Cardiac muscle cell (in vitro differentiated cells and primary cell): ENCODE measurements at regions not wholly inside any gene's neighbourhood (a gene's known extent, or its start where the extent isn't known, plus 50 kb on each side); places are given as distances from the start of the nearest gene placed in this dataset.
"Not testable (repeated sequence)": the region's sequence is repeated elsewhere in the genome, so short reads cannot be mapped to it uniquely, and the experiment has no call there.

Source experiments
- DNase-seq, 2 donors: peaks; one replicate each; pipeline versions ENCODE4 v3.0.0 to v3.0.0-alpha.2; 2010 to 2017; ENCODE audit warnings: low read depth in 1 of 2, low spot score in 1 of 2
- H3K27ac ChIP-seq: fragments of 200-600 bp; sonication (generic); 2 replicates; pipeline ENCODE4 v1.5.1; 2016
- H3K27me3 ChIP-seq: fragments of 200-600 bp; sonication (generic); 2 replicates; pipeline ENCODE4 v1.6.0; 2016; ENCODE audit warnings: control low read depth
- H3K36me3 ChIP-seq: fragments of 200-600 bp; sonication (generic); 2 replicates; pipeline ENCODE4 v1.5.1; 2016; ENCODE audit warnings: control low read depth
- H3K4me1 ChIP-seq: fragments of 200-600 bp; sonication (generic); 2 replicates; pipeline ENCODE4 v1.8.1; 2017; ENCODE audit warnings: low read depth, mild to moderate bottlenecking, mixed run types
- H3K4me3 ChIP-seq: fragments of 200-600 bp; sonication (generic); 2 replicates; pipeline ENCODE4 v1.5.1; 2016; ENCODE audit warnings: mild to moderate bottlenecking
- H3K9me3 ChIP-seq: fragments of 200-600 bp; sonication (generic); 2 replicates; pipeline ENCODE4 v1.5.1; 2017; ENCODE audit warnings: low read depth, mild to moderate bottlenecking, control low read depth
- TF ChIP-seq, protein P1 (sequence below): IDR thresholded peaks from 2 replicates; pipeline ENCODE4 v1.5.1; 2012; ENCODE audit warnings: low read depth, mild to moderate bottlenecking, low read length

- no peak overlapping the region for H3K27ac ChIP-seq
- TF ChIP-seq, protein P1, sequence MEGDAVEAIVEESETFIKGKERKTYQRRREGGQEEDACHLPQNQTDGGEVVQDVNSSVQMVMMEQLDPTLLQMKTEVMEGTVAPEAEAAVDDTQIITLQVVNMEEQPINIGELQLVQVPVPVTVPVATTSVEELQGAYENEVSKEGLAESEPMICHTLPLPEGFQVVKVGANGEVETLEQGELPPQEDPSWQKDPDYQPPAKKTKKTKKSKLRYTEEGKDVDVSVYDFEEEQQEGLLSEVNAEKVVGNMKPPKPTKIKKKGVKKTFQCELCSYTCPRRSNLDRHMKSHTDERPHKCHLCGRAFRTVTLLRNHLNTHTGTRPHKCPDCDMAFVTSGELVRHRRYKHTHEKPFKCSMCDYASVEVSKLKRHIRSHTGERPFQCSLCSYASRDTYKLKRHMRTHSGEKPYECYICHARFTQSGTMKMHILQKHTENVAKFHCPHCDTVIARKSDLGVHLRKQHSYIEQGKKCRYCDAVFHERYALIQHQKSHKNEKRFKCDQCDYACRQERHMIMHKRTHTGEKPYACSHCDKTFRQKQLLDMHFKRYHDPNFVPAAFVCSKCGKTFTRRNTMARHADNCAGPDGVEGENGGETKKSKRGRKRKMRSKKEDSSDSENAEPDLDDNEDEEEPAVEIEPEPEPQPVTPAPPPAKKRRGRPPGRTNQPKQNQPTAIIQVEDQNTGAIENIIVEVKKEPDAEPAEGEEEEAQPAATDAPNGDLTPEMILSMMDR = no peak
- no peaks in the 10 kb centered on the region for H3K4me1 ChIP-seq
- H3K9me3 ChIP-seq = no peaks in the 10 kb centered on the region
- H3K36me3 ChIP-seq = no peaks in the 10 kb centered on the region
- no peak for DNase-seq
- H3K27me3 ChIP-seq = peaks cover 4% of the 10 kb centered on the region
- no peak overlapping the region for H3K4me3 ChIP-seq
Measured at GRCh38 chr7:67631476-67631875, 634.8 kb downstream of the TYW1 start.

DNA sequence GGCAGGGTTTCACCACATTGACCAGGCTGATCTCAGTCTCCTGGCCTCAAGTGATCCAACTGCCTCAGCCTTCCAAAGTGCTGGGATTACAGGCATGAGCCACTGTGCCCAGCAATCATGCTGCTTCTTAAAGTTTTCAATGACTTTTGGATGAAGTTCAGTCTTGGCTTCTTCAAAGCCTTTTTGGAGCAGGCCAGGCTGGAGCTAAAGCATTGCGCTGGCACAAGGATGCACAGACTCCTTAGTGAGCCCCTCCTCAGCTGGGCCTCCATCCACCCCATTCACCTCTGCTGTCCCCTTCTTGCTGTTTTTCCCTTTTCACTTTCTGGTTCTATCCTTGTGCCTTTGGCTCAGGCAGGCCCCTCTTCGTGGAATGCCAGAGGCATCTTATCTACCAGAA lies 638.6 kb downstream of the TYW1 start:
- Histone ChIP-seq H3K9me3 (no peaks in the 10 kb centered on the region), H3K4me3 (no peak overlapping the region), H3K36me3 (no peaks in the 10 kb centered on the region), H3K27ac (no peak overlapping the region), H3K27me3 (peaks cover 4% of the 10 kb centered on the region), H3K4me1 (no peaks in the 10 kb centered on the region)
- no peak for DNase-seq
- TF ChIP-seq, protein P1 = no peak

- Histone ChIP-seq H3K9me3 (no peaks in the 10 kb centered on the region), H3K4me3 (no peak overlapping the region)
- TF ChIP-seq, protein P1 = no peak
Measured at GRCh38 chr7:67636348-67637022, 639.9 kb downstream of the TYW1 start.

GRCh38 chr7:67637023-67637358 lies 640.4 kb downstream of the TYW1 start:
- Histone ChIP-seq H3K27me3 (peaks cover 4% of the 10 kb centered on the region), H3K36me3 (no peaks in the 10 kb centered on the region), H3K9me3 (no peaks in the 10 kb centered on the region), H3K27ac (no peak overlapping the region), H3K4me1 (no peaks in the 10 kb centered on the region), H3K4me3 (no peak overlapping the region)
- TF ChIP-seq, protein P1 = peak; percentile 20
- peak; percentile 8 to 13 for DNase-seq

More at GRCh38 chr7:67636348-67637022, 639.9 kb downstream of the TYW1 start:
- Histone ChIP-seq H3K4me1 (no peaks in the 10 kb centered on the region), H3K27ac (no peak overlapping the region), H3K36me3 (no peaks in the 10 kb centered on the region), H3K27me3 (peaks cover 4% of the 10 kb centered on the region)
- DNase-seq = no peak

DNA sequence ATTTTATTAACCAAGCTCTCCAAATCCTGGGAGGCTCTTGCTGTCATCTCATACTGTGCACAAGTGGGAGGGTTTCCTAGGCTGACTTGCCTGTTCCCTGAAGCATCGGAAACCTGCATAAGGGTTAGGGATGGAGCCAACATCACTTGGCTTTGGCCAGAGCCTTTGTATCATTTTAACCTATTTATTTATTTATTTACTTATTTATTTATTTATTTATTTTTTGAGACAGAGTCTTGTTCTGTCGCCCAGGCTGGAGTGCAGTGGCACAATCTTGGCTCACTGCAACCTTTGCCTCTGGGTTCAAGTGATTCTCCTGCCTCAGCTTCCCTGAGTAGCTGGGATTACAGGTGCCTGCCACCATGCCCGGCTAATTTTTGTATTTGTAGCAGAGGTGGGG lies 645.9 kb downstream of the TYW1 start:
- not testable (repeated sequence) for H3K4me3 ChIP-seq

DNA sequence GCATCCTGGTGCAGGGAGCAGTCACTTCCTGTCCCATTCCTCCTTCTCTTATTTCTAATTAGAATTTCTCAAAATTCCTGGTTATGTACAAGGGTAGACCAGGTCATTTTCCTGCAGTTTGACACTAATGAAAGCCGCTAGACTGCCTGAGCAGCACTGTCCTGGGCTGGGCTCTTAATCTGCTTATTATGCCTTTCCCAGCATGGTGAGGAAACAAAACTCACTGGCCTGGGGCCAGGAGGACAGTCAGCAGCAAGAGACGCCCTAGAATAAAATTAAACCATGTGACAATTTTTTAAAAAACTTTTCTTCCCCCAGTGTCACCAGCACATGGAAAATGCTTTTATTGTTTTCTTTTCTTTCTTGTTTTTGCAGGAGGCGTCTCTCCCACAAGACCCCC lies 647.5 kb downstream of the TYW1 start:
- Histone ChIP-seq H3K9me3 (no peaks in the 10 kb centered on the region), H3K27ac (no peak overlapping the region), H3K4me3 (no peak overlapping the region), H3K36me3 (no peaks in the 10 kb centered on the region), H3K4me1 (no peaks in the 10 kb centered on the region), H3K27me3 (no peaks in the 10 kb centered on the region)
- TF ChIP-seq, protein P1 = no peak
- peak in 1 of 2 donors; percentile 9 for DNase-seq

More for the DNA sequence above, 645.9 kb downstream of the TYW1 start:
- H3K27ac ChIP-seq, DNase-seq, H3K27me3 ChIP-seq, H3K4me1 ChIP-seq, H3K9me3 ChIP-seq, H3K36me3 ChIP-seq: not testable (repeated sequence)
